Activated naive CD4-positive, alpha-beta T cell treated with anti-CD3 and anti-CD28 coated beads, Interleukin-2, amount 50 U/mL, for 72 hours (primary cell): ENCODE measurements at regions not wholly inside any gene's neighbourhood (a gene's known extent, or its start where the extent isn't known, plus 50 kb on each side); places are given as distances from the start of the nearest gene placed in this dataset.
A peak's percentile ranks its signal among the peaks of the same experiment; 100 is the strongest.

Experiments used
- ATAC-seq, 2 donors: fragments of 150-1000 bp; cut with Tn5 transposase; 2 replicates each; pipeline ENCODE4 v1.10.0; 2021; ENCODE audit warnings: mild to moderate bottlenecking in 2 of 2, moderate library complexity in 2 of 2
- DNase-seq, 2 donors: peaks; one replicate each; pipeline ENCODE4 v3.0.0; 2021 to 2022; ENCODE audit warnings: low spot score in 2 of 2
- H3K27ac Mint-ChIP-seq, 2 donors: one replicate each; pipeline ENCODE4 v1.8.0; 2022; ENCODE audit warnings: mild to moderate bottlenecking in 2 of 2, mixed read lengths in 2 of 2
- H3K36me3 Mint-ChIP-seq, 2 donors: one replicate each; pipeline ENCODE4 v1.8.0; 2022; ENCODE audit warnings: mixed read lengths in 2 of 2
- H3K9me3 Mint-ChIP-seq, 2 donors: one replicate each; pipeline ENCODE4 v1.8.0; 2022; ENCODE audit warnings: mixed read lengths in 2 of 2

DNA sequence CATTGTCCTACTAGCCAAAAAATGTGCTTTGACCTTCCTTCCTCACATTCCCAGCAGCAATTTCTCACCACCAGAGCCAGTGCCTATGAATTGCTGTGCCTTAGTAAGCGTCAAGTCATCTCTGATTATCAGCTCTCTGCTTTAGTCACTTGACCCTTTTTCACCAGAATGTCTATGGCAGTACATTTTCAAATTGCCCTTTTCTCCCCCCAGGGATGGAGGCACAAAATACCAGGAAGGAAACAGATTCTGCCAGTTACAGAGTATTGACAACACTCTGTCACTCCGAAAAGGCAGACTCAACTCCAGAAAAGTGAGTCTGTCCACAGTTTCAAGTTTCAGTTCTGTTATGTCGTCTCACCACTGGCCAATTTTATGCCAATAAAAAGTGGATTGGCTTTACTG lies 167.4 kb downstream of the TNFSF18 start:
- Mint-ChIP-seq H3K27ac (peak overlapping the region in 1 of 2 donors; percentile 41), H3K36me3 (peaks cover 0 to 7% of the 10 kb centered on the region in 2 donors), H3K9me3 (no peaks in the 10 kb centered on the region)
- ATAC-seq (peak; percentile 86 to 87), DNase-seq (no peak)

DNA sequence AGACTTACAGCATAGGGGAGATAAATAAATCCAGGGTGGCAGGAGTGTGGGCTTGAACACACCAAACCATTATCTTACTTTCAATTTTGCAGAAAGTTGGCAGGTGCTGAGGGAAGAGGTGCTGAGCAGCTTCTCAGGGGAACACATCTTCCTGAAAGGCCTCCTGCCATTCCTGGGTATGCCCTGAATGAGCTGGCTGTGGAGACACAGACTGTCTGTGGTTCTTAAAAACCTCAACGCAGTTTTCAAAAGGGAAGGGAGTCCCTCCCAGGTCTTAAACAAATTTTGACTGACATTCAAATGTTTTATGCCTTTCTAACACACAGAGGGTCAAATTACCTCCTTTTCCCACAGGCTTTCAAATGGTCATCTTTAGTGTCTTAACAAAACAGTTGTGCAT lies 166.9 kb downstream of the TNFSF18 start:
- H3K27ac Mint-ChIP-seq = peak overlapping the region in 1 of 2 donors; percentile 41
- no peak for DNase-seq
- peak; percentile 62 to 71 for ATAC-seq
- peaks cover 0 to 1% of the 10 kb centered on the region in 2 donors for H3K9me3 Mint-ChIP-seq
- peaks cover 2 to 7% of the 10 kb centered on the region in 2 donors for H3K36me3 Mint-ChIP-seq

GRCh38 chr1:172885411-172885810 lies 165.3 kb downstream of the TNFSF18 start:
- no peak for DNase-seq
- peaks cover 0 to 11% of the 10 kb centered on the region in 2 donors for H3K36me3 Mint-ChIP-seq
- peaks cover 3 to 6% of the 10 kb centered on the region in 2 donors for H3K9me3 Mint-ChIP-seq
- no peak for ATAC-seq
- H3K27ac Mint-ChIP-seq = no peak overlapping the region

DNA sequence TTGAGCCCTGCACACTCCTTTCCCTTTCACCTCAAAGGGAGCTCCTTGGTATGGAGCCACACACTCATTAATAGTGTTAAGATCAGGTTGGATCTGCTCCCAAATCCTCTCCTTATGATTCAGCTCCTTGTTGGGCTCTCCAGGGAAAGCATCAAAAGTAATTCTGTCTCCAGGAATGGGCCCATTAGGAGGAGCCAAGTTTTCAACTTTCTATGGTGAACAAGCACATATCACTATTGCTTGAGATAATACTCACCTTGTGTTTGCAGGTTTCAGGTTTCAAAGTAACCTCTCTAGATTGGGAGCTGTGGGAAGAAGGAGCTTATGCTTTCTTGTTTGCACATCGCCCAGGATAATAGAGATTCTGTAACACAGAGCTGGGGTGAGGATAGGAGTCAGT lies 164.8 kb downstream of the TNFSF18 start:
- Mint-ChIP-seq H3K27ac (no peak overlapping the region), H3K36me3 (peaks cover 0 to 11% of the 10 kb centered on the region in 2 donors), H3K9me3 (peaks cover 3 to 6% of the 10 kb centered on the region in 2 donors)
- DNase-seq (no peak), ATAC-seq (no peak)

DNA sequence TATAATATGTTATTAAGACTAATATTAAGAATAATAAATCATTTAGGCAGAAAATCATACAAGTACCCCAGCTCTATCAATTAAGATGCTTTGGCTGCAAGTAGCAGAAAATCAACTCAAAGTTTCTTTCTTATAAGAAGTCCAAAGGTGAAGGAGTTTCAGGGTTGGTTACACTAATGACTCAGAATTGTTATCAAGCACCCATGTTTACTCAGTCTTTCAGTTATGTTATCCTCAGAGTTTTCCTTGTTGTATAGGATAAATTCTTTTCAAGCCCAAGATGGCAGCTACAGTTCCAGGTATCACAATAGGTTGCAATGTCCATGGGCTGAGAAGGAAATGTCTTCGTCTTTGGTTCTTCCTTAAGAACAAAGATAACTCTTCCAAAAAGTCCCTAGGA lies 163.6 kb downstream of the TNFSF18 start:
- Mint-ChIP-seq H3K27ac (no peak overlapping the region), H3K9me3 (peaks cover 3 to 11% of the 10 kb centered on the region in 2 donors), H3K36me3 (peaks cover 0 to 11% of the 10 kb centered on the region in 2 donors)
- no peak for ATAC-seq
- no peak for DNase-seq

DNA sequence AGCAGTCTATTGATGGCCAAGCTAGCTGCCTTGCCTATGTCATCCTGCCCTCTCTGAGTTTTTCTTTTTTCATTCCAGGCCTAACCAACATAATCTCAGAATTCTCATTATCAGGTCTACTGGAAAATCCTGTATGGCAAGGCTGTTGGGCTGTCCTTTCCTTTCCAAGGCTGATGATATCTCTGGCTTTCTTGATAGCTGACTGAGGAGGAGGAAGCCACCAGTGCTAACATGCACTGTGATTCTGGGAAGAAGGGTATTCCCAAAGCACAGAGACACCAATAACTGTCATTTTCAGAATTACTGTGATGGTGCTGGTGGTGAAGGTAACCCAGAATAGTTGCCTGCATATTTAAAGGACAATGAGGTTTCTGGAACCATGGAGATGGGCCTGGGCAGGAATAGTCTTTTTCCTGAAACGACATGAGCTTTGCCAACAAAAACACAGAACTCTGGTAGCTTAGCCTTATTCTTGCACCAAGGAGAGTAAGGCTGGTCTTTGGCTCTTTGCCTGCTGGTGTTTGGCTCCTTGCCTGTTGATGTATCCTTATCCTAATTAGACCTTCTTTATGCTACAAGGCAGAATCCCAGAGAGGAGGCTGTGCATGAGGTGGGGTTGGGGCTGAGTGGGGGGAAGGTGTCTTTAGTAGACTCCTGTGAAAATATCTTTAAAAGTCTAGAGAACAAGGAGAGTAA lies 157.4 kb downstream of the TNFSF18 start:
- peak in 1 of 2 donors; percentile 58 for ATAC-seq
- H3K27ac Mint-ChIP-seq = peak overlapping the region in 1 of 2 donors; percentile 67

DNA sequence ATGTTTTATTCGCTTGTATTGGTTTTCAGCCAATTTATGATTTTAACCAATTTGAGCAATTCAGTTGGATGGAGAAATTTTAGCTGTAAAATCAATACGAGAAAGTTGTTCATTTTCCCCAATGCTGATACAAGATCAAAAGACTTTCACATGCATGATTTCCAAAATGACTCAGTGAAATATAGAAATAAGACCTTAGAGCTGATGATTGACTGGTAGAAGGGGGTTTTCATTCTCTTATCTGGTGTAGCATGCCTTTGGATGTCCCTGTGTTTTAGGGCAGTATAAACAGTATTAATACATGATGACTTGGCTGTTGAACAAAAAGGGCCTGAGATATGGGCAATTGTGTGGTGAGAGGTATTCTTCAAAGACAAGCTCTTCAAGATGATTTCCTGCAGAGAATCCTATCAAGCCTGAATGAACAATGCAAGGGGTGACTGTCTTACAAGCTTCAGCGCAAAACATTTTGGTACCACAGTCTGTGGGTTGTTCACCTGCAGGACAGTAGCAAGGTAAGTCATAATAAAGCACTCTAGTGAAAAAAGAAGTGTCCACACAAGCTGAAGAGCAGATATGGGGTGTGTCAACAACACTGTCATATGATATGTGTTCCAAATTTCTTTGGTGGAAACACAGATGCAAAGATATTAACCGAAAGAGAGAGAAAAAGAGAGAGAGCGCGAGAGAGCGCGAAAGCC lies 156.2 kb downstream of the TNFSF18 start:
- no peak for DNase-seq
- peaks cover 4 to 12% of the 10 kb centered on the region in 2 donors for H3K9me3 Mint-ChIP-seq
- peaks cover 0 to 8% of the 10 kb centered on the region in 2 donors for H3K36me3 Mint-ChIP-seq
- H3K27ac Mint-ChIP-seq = peak overlapping the region in 1 of 2 donors; percentile 31
- ATAC-seq = peak; percentile 52 to 54

More for the DNA sequence above, 157.4 kb downstream of the TNFSF18 start:
- peaks cover 0 to 17% of the 10 kb centered on the region in 2 donors for H3K36me3 Mint-ChIP-seq
- peaks cover 7 to 18% of the 10 kb centered on the region in 2 donors for H3K9me3 Mint-ChIP-seq
- no peak for DNase-seq

DNA sequence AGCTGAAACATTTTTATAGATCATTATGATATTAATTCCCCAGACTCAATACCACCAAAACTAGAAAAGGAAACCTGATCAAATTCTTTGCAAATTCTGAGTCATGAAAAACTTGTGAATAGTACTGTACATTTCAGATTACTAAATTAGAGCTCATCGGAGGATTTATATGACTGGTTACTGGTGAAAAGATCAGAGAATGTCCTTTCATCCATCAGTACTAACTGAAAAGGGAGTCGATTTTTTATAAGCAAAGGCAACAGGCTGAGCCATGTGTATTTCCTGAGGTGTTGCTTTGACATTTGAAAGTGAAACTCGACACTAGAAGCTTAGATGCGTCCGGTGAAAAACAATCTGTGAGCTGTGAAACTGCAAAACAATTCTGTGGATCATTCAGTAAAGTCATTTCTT lies 155.7 kb downstream of the TNFSF18 start:
- no peak for DNase-seq
- ATAC-seq = peak; percentile 83 to 91
- Mint-ChIP-seq H3K36me3 (peaks cover 0 to 6% of the 10 kb centered on the region in 2 donors), H3K9me3 (peaks cover 4 to 12% of the 10 kb centered on the region in 2 donors), H3K27ac (peak overlapping the region in 1 of 2 donors; percentile 31)

DNA sequence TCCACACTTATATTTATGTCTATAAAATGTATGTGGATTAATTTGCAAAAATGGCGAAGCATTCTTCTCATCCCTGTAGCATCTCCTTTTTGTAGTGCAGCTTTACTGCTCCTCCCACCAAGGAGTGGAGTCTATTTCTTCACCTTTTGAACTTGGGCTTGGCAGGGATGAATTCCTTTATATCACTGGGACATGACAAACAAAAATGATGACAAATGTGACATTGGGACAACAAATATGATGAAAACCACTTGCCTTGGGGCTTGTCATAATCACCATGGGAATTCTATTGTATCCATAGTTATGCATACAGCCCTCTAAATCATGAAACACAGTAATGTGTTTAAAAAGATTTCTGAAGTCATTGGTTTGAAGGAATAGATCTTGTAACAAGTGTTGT lies 155.0 kb downstream of the TNFSF18 start:
- Mint-ChIP-seq H3K9me3 (peaks cover 4 to 15% of the 10 kb centered on the region in 2 donors), H3K36me3 (peaks cover 0 to 9% of the 10 kb centered on the region in 2 donors), H3K27ac (no peak overlapping the region)
- DNase-seq (no peak), ATAC-seq (no peak)

DNA sequence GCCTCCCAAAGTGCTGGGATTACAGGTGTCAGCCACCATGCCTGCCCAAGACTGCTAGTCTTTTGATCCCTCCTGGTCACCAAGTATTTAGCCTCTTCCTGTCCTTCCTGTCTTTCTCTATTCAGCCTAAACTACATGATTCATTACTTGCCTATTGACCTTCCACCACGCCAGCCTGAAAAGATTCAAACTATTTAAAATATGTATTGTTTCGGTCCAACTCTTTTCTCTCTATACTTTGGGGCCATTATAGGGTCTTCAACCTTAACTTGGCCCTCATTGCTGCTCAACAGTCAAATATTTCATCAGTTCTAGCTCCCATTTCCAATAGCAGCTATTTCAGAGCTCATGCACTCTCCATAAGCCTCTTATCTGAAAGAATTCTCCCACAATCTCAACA lies 153.0 kb downstream of the TNFSF18 start:
- Mint-ChIP-seq H3K27ac (no peak overlapping the region), H3K36me3 (peaks cover 0 to 9% of the 10 kb centered on the region in 2 donors), H3K9me3 (peaks cover 4 to 12% of the 10 kb centered on the region in 2 donors)
- ATAC-seq (no peak), DNase-seq (no peak)

DNA sequence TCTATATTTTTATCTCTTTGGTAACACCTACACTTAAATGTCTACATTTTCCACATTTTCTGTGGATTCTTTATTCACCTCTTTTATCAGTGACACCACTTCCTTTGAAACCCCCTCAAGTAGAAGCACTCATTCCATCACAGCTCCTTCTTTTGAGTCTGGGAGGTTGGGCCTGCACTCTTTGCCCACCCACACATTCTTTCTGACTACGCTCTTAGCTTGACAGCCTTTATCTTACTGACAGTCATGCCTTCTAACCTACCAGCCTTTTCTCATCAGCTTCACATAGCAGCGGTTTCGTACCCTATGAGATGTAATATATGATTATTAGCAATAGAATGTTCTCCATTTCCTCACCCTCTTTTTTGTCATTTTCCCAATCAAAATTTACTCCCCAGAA lies 151.9 kb downstream of the TNFSF18 start:
- Mint-ChIP-seq H3K27ac (no peak overlapping the region), H3K36me3 (peaks cover 0 to 7% of the 10 kb centered on the region in 2 donors), H3K9me3 (peaks cover 4 to 12% of the 10 kb centered on the region in 2 donors)
- no peak for DNase-seq
- ATAC-seq = no peak

DNA sequence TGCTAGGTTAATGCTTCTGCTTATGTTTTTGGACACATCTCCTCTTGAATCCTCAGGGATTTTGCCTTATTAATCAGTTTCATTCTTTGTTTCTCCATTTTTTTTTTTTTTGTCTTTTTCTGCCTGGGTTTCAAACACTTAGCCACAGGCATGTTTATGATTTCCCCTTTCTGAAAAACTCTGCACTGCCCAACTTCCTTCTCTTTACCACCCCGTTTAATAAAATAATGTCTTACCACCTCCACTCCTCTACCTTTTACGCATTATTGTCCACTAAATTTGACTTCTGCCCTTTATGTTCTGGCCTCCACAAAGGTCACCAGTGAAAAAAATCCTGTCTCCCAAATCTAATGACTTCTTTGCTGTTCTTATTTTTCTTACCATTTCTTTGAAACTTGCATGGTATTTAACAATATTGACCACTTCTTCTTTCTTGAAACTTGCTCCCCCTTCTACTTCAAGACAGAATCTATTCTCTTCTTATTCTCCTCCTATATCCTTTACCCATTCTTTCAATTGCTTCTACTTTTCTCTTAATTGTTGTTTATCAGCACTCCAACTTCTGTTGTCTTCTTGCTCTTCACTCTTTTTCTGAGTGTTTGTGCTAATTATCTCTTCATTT lies 150.3 kb downstream of the TNFSF18 start:
- H3K36me3 Mint-ChIP-seq = peaks cover 0 to 7% of the 10 kb centered on the region in 2 donors
- no peak for ATAC-seq
- no peak overlapping the region for H3K27ac Mint-ChIP-seq
- no peak for DNase-seq
- H3K9me3 Mint-ChIP-seq = peaks cover 4 to 12% of the 10 kb centered on the region in 2 donors

DNA sequence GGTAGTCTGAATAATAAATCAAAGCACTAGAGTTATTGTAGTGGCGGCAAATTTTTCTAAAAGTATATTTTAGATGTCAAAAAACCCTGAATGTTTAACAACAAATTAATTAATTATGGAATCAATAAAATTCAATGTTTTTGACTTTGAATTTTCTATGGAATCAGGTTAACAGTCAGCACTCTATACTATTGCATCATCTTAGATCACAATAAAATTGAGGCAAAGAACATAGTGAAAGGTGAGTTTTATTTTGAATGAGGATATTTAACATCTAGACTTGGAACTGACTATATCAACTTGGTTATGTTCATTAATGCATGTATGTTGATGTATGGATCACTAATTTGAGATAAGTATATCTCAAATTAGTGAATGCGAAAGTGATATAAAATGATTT lies 148.5 kb downstream of the TNFSF18 start:
- peaks cover 0 to 7% of the 10 kb centered on the region in 2 donors for H3K36me3 Mint-ChIP-seq
- DNase-seq = no peak

GRCh38 chr1:172902861-172903381 lies 147.8 kb downstream of the TNFSF18 start:
- ATAC-seq (peak; percentile 87 to 96), DNase-seq (no peak)
- Mint-ChIP-seq H3K9me3 (peaks cover 0 to 8% of the 10 kb centered on the region in 2 donors), H3K36me3 (peaks cover 0 to 7% of the 10 kb centered on the region in 2 donors), H3K27ac (no peak overlapping the region)

More for the DNA sequence above, 148.5 kb downstream of the TNFSF18 start:
- Mint-ChIP-seq H3K9me3 (peaks cover 4 to 12% of the 10 kb centered on the region in 2 donors), H3K27ac (no peak overlapping the region)
- ATAC-seq = peak in 1 of 2 donors; percentile 4

DNA sequence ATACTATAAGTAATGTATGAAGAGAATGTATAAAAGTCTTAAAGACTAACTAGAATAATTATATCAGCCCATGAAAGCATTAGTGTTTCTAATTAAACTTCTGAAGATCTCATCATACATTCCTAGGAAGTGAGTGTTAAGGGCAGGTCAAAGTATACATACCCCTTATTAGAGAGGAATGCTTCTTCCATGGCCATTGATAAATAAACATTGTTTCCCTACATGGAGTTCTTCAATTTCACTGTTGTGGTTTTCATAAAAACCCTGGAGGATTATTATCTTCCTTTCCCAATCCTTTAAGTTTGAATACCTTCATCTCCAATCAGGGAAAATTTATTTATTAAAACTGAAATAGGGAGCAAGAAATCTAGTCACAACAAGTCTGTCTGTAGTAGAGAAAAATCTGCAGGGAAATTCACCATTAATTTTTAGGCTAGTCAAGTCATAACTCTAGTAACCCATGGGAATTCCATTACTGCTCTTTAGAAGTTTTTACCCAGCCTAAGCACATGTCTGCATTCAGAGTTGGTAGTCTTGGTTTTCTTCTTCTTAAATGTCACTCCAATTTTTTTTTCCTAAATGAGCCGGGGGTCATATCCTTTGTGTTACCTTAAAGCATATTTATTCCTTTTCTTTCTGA lies 147.0 kb downstream of the TNFSF18 start:
- peaks cover 0 to 7% of the 10 kb centered on the region in 2 donors for H3K36me3 Mint-ChIP-seq

GRCh38 chr1:172905452-172905851 lies 145.3 kb downstream of the TNFSF18 start:
- DNase-seq (no peak), ATAC-seq (no peak)
- Mint-ChIP-seq H3K9me3 (peaks cover 0 to 5% of the 10 kb centered on the region in 2 donors), H3K36me3 (peaks cover 0 to 7% of the 10 kb centered on the region in 2 donors), H3K27ac (no peak overlapping the region)

More for the DNA sequence above, 147.0 kb downstream of the TNFSF18 start:
- DNase-seq = no peak
- peaks cover 0 to 5% of the 10 kb centered on the region in 2 donors for H3K9me3 Mint-ChIP-seq
- no peak for ATAC-seq
- H3K27ac Mint-ChIP-seq = no peak overlapping the region
